ENCODE measurements at regions not wholly inside any gene's neighbourhood (a gene's known extent, or its start where the extent isn't known, plus 50 kb on each side); places are given as distances from the start of the nearest gene placed in this dataset.
"Not testable (repeated sequence)": the region's sequence is repeated elsewhere in the genome, so short reads cannot be mapped to it uniquely, and the experiment has no call there.

GRCh38 chr13:22881721-22882608 lies 298.8 kb upstream of the SGCG start:
- 45% methylated on average over 9 of the region's 9 CpGs for WGBS (ENCODE audit: insufficient coverage, low coverage, missing lambda C conversion rate)
- DNase-seq (ENCODE audit: extremely low read depth in 1 of 4, low spot score in 3 of 4); H3K79me2 ChIP-seq (ENCODE audit: control insufficient read depth, insufficient read depth, low read length): not testable (repeated sequence)

GRCh38 chr13:22883262-22883840 lies 297.4 kb upstream of the SGCG start:
- TF ChIP-seq NFE2 (IDR thresholded peaks at IDR 0.05; ENCODE audit: low read depth) (no peak), BMI1 (IDR thresholded peaks at IDR 0.05; ENCODE audit: low read length) (no peak), MAFG (tag; conservative IDR thresholded peaks at IDR 0.05) (no peak), KHSRP (IDR thresholded peaks at IDR 0.05) (no peak), SOX6 (IDR thresholded peaks at IDR 0.05) (no peak), ARNT (IDR thresholded peaks at IDR 0.05) (no peak), ILF3 (IDR thresholded peaks at IDR 0.05; ENCODE audit: borderline replicate concordance) (no peak), U2AF1 (optimal IDR thresholded peaks at IDR 0.05; ENCODE audit: low read depth, low read length) (no peak), PCBP1 (IDR thresholded peaks at IDR 0.05; ENCODE audit: low read depth, low read length, poor library complexity, severe bottlenecking) (no peak), RBFOX2 (IDR thresholded peaks at IDR 0.05; ENCODE audit: low read depth, low read length) (no peak), PRMT5 (CRISPR knock-in tag; IDR thresholded peaks at IDR 0.05) (no peak)
- Histone ChIP-seq H3K9me3 (replicated peaks; ENCODE audit: control insufficient read depth, insufficient read depth, low read depth, low read length) (no peaks in the 10 kb centered on the region), H3K79me2 (ENCODE audit: control insufficient read depth, insufficient read depth, low read length) (no peaks in the 10 kb centered on the region), H3K9ac (ENCODE audit: insufficient read depth in 1 of 2, low read depth in 2 of 2, low read length in 2 of 2) (no peak overlapping the region), H3K4me3 (no peak overlapping the region), H4K20me1 (replicated peaks; ENCODE audit: control insufficient read depth, insufficient read depth, low read length) (no peaks in the 10 kb centered on the region), H3K27ac (ENCODE audit: extremely low read depth, low read depth, low read length) (no peak overlapping the region), H3K4me2 (ENCODE audit: insufficient read depth, low read length) (no peak overlapping the region), H2AFZ (ENCODE audit: low read depth, low read length) (no peak overlapping the region), H3K9me1 (ENCODE audit: control insufficient read depth, insufficient read depth, low read length) (no peaks in the 10 kb centered on the region), H3K36me3 (ENCODE audit: control insufficient read depth, insufficient read depth, low read length) (no peaks in the 10 kb centered on the region), H3K4me1 (replicated peaks in 1 of 2; ENCODE audit: control insufficient read depth in 2 of 2, insufficient read depth in 2 of 2, low read length in 2 of 2) (no peaks in the 10 kb centered on the region), H3K27me3 (ENCODE audit: control insufficient read depth in 2 of 2, insufficient read depth in 2 of 2, low read length in 2 of 2) (no peaks in the 10 kb centered on the region)
- 23% methylated on average over 5 of the region's 7 CpGs for WGBS (ENCODE audit: insufficient coverage, low coverage, missing lambda C conversion rate)
- ChIA-PET POLR2A (no interaction called here), CTCF (ENCODE audit: low intra/inter-chr PET ratio) (no interaction called here)
- in situ Hi-C loops (cut with MboI) = no loop called here
- no peak for ATAC-seq
- no peak for DNase-seq (ENCODE audit: extremely low read depth in 1 of 4, low spot score in 3 of 4)
- no TSS peak for BruUV-seq (replicated peaks)
- no peak for FAIRE-seq
- intact Hi-C loops (cut with micrococcal nuclease) = no loop called here

More at GRCh38 chr13:22881721-22882608, 298.8 kb upstream of the SGCG start:
- H3K4me1 ChIP-seq (replicated peaks in 1 of 2; ENCODE audit: control insufficient read depth in 2 of 2, insufficient read depth in 2 of 2, low read length in 2 of 2); POLR2A ChIA-PET; H3K4me2 ChIP-seq (ENCODE audit: insufficient read depth, low read length); H3K9me1 ChIP-seq (ENCODE audit: control insufficient read depth, insufficient read depth, low read length); ATAC-seq; H2AFZ ChIP-seq (ENCODE audit: low read depth, low read length); H3K9ac ChIP-seq (ENCODE audit: insufficient read depth in 1 of 2, low read depth in 2 of 2, low read length in 2 of 2); H3K27me3 ChIP-seq (ENCODE audit: control insufficient read depth in 2 of 2, insufficient read depth in 2 of 2, low read length in 2 of 2); H3K9me3 ChIP-seq (replicated peaks; ENCODE audit: control insufficient read depth, insufficient read depth, low read depth, low read length); H3K36me3 ChIP-seq (ENCODE audit: control insufficient read depth, insufficient read depth, low read length); intact Hi-C loops (cut with micrococcal nuclease); H3K27ac ChIP-seq (ENCODE audit: extremely low read depth, low read depth, low read length); CTCF ChIA-PET (ENCODE audit: low intra/inter-chr PET ratio); BruUV-seq (replicated peaks); H3K4me3 ChIP-seq; H4K20me1 ChIP-seq (replicated peaks; ENCODE audit: control insufficient read depth, insufficient read depth, low read length); FAIRE-seq; in situ Hi-C loops (cut with MboI): not testable (repeated sequence)
